Activated CD4-positive, CD25-positive, alpha-beta regulatory T cell treated with anti-CD3 and anti-CD28 coated beads, Interleukin-2, amount 50 U/mL, for 72 hours (primary cell): ENCODE measurements at regions not wholly inside any gene's neighbourhood (a gene's known extent, or its start where the extent isn't known, plus 50 kb on each side); places are given as distances from the start of the nearest gene placed in this dataset.
"Not testable (repeated sequence)": the region's sequence is repeated elsewhere in the genome, so short reads cannot be mapped to it uniquely, and the experiment has no call there.

Experiments
- DNase-seq: peaks from one replicate; pipeline ENCODE4 v3.0.0; 2021

- DNase-seq = no peak
These were observed 289.5 kb downstream of the XPNPEP1 start for GRCh38 chr10:109633846-109634245.

GRCh38 chr10:109633017-109633416 is 290.3 kb downstream of the XPNPEP1 start:
- DNase-seq = not testable (repeated sequence)

GRCh38 chr10:109624939-109625338 is 298.4 kb downstream of the XPNPEP1 start:
- DNase-seq = no peak

DNA sequence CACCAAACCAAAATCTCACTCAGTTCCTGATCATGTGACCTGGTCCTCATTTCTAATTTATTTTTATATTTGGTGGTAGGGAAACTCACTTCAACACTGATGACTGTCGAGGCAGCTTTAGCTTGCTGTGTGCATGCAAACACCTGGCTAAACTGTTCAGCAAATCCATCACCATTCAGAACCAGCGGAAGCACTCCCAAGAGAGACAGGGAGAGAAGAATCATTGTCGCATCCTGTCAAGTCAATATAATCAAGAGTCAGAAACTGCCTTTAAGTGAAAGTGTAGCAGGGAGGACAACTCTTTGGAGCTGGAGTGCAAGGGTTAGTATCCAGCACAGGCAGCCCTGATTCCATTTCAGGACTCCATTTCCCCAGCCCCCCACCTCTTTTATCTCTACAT is 300.7 kb downstream of the XPNPEP1 start:
- no peak for DNase-seq

GRCh38 chr10:109620396-109620795 is 302.9 kb downstream of the XPNPEP1 start:
- no peak for DNase-seq

GRCh38 chr10:109619914-109620313 is 303.4 kb downstream of the XPNPEP1 start:
- DNase-seq = no peak

DNA sequence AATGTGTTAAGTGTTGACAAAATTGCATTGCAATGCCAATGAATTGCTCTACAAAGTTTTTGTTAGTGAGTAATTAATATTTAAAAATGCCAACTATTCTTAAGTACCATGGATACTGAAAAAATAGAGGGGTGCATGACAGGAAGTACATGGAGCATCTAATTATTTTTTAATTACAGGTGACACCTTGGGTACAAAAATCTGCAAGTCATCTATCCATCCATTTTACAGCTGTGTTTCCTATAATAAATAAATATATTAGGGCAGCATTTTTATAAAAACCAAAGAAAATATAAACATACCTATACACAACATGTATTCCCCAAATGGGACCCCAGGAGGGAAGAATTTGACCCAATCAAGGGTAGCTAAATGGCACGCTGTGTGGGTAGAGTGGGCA is 304.6 kb downstream of the XPNPEP1 start:
- DNase-seq = no peak

GRCh38 chr10:109618301-109618700 is 305.0 kb downstream of the XPNPEP1 start:
- DNase-seq = no peak

GRCh38 chr10:109616359-109616980 is 306.8 kb downstream of the XPNPEP1 start:
- DNase-seq = no peak

GRCh38 chr10:109595356-109595755 is 328.0 kb downstream of the XPNPEP1 start:
- not testable (repeated sequence) for DNase-seq

- DNase-seq = no peak
These were observed 329.6 kb downstream of the XPNPEP1 start for GRCh38 chr10:109593682-109594081.

DNA sequence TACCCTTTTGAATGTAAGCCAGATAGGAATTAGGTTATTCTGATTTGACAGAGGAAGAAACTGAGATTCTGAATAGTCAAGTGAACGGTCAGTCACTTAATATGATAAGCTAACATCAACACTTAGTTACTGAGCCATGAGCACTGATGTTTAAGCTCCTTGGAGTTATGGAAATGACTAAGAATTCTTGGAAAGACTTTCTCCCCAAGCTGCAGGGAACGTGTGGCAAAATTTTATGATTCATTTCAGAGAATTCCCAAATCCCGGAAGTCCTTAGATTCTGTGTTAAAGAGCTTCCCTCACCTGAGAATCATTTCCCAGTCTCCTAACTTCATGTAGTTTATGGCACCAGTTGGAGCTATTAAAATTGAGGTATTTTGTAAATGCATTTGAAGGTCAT is 330.9 kb downstream of the XPNPEP1 start:
- DNase-seq = no peak

DNA sequence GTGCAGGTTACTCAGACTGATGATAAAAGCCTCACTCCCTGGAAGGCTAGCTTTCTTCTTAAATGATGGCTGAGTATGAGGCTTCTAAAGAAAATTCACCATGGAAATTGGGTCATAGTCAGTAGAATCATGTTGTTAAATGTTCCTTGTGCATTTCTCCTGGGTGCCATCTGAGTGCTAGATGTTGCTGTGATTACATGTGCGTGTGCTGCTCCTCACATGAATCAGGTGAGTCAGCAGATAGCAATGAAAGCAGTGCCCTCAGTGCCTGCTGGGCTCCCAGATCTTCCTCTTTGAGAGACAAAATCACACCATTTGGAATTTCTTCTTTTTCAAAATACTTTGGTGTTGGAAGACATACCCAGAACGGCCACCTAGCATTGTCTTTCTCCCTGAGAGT is 331.7 kb downstream of the XPNPEP1 start:
- no peak for DNase-seq

- DNase-seq = no peak
These were observed 335.1 kb downstream of the XPNPEP1 start for GRCh38 chr10:109588259-109588658.

GRCh38 chr10:109587366-109587765 is 335.9 kb downstream of the XPNPEP1 start:
- DNase-seq = no peak

DNA sequence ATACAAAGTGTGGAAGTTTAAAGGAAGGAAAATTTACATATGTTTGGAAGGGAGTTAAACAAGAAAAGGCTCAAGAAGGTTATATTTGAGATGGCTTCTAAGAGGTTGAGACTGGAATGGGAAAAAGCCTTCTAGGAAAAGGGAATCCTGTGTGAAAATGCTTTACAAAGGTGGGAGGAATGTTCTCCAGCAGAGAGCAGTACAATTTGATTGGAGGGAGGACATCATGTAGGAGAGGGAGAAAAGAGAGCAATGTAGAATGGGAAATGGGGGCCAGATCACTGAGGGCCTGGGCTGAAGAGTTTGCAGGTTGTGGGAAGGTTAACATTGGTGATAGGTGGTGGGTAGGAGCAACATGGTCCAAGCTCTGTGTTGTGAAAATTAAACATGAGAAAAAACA is 366.9 kb downstream of the XPNPEP1 start:
- DNase-seq = no peak

- DNase-seq = not testable (repeated sequence)
These were observed 381.2 kb downstream of the XPNPEP1 start for GRCh38 chr10:109542050-109542603.

DNA sequence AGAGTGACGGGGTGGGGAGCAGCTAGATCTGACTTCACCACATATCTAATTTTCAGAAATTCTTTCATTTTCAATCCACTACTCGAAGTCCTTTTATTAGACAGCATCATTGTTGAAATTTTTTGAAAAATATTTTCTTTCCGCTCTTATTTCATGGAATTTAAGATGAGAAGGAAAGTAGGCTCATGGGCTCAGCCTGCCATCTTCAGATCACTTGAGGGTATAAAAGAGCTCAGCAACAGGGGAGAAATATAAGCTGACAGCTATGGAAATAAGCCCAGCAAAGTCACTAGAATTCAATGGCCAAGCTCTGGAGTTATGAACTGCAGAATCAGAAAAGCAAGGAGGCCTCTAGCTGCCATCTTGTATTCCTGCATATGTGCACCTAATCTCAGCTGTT is 389.1 kb downstream of the XPNPEP1 start:
- no peak for DNase-seq

- DNase-seq = no peak
These were observed 394.1 kb downstream of the XPNPEP1 start for GRCh38 chr10:109529258-109529657.

DNA sequence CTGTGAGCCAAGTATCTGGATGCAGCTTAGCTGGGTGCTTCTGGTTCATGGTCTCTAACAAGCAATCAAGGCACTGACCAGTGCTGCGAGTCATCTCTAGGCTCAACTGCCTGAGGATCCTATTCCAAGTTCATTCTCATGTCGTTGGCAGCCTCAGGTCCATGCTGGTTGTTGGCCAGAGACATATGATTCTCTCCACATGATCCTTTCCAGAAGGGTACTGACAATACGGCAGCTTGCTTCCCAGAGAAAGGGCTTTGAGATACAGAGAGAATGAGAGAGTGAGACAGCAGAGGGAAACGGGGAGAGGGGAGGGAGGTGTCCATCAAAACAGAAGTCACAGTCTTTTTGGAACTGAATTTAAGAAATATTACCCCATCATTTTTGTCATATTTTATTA is 405.6 kb downstream of the XPNPEP1 start:
- DNase-seq = no peak

- no peak for DNase-seq
These were observed 418.9 kb downstream of the XPNPEP1 start for GRCh38 chr10:109504401-109504800.

GRCh38 chr10:109487691-109488090 is 435.6 kb downstream of the XPNPEP1 start:
- DNase-seq = no peak

DNA sequence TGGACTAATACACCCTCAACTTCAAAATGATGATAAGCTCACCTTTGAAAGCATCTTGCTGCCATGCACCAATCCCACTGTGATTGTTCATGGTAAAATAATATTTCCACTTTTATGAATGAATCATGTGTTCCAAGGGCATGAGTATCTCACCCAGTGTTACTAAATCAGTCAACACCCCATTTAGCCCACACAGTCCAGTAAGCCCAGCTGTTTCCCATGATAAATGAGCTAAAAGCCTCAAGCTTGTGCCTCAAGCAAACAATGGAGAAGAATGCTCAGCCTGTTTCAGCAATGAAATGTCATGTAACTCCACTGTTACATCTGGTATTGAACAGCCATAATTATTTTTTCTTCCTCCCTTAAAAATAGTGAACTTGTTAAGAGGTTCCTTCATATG is 442.5 kb downstream of the XPNPEP1 start:
- DNase-seq = no peak

DNA sequence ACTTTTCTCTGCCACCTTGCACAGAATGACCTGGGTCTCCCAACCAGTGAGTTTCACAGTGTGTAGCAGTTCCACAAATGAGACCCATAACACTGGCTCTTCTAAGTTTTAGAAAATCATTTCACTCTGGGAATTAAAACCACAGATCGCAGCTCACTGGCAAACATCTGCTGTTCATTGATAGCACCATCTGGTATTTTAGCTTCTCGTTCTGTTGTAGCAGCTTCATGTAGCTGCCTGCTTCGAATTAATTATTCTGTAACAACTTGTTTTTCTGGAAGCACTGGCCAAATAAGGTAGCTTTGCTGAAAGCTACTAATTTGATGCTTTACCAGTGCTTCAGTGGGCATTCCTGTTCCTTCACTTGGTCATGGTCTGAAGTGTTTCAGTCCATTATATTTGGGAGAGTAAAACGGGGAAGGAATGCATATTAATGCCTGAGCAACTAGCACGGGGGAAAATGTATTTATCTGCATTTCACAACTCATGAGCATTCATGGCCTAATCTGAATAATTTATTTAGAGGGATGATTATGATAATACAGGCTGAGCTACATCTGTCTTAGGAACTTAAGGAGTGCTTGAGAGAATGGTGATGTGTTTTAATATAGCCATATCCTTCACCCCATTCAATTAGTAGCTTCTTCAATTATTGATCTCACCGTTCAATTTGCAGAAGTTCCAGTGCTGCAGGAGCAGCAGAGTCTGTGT is 447.4 kb downstream of the XPNPEP1 start:
- no peak for DNase-seq

DNA sequence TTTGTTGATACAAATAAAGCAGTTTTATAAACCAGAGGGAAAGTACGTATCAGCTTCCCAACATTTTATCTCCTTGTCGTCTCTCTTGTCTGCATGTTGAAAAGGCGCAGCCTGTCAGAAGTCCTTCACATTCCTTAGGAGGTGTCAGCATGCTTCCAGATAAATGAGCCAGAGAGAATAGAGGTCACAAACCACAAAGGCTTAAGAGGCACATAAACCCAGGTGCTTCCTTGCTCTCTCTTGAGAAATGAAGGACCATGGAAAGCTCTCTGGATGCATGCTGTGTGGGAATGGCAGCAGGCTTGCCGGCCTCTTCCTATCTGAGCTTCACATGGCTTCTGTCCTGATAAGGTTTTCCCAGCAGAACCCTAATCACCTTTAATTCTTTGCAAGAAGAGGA is 448.5 kb downstream of the XPNPEP1 start:
- DNase-seq = no peak
